HG02840 (cell line): ENCODE measurements at regions not wholly inside any gene's neighbourhood (a gene's known extent, or its start where the extent isn't known, plus 50 kb on each side); places are given as distances from the start of the nearest gene placed in this dataset.
"Not testable (repeated sequence)": the region's sequence is repeated elsewhere in the genome, so short reads cannot be mapped to it uniquely, and the experiment has no call there.

ENCODE experiments used
- ATAC-seq: cut with Tn5 transposase; IDR thresholded peaks from one replicate; pipeline ENCODE4 v1.9.1; 2021; ENCODE audit warnings: mild to moderate bottlenecking, moderate library complexity, moderate number of reproducible peaks; ENCODE audit not compliant: unreplicated experiment, low FRiP score

GRCh38 chr17:70560471-70560870 lies 391.1 kb downstream of the KCNJ2 start:
- ATAC-seq: no peak

DNA sequence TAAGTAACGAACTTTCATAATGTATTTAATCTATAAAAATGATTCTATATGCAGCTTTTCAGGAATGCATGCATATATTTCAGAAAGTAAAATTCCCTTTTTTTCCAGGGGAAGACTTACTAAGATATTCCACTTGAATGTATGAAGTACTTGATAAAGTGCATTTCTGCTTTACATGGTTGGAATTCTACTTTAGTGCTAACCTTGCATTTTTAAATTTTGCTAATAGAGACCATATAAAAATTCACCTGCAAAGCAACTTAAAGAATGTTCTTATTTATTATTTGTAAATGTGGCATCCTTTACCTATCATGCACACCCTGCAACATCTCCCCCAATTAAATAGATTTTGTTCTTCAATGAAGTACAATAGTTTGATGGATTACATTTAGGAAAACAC lies 392.8 kb downstream of the KCNJ2 start:
- ATAC-seq: no peak

GRCh38 chr17:70563281-70563820 lies 394.0 kb downstream of the KCNJ2 start:
- no peak for ATAC-seq

DNA sequence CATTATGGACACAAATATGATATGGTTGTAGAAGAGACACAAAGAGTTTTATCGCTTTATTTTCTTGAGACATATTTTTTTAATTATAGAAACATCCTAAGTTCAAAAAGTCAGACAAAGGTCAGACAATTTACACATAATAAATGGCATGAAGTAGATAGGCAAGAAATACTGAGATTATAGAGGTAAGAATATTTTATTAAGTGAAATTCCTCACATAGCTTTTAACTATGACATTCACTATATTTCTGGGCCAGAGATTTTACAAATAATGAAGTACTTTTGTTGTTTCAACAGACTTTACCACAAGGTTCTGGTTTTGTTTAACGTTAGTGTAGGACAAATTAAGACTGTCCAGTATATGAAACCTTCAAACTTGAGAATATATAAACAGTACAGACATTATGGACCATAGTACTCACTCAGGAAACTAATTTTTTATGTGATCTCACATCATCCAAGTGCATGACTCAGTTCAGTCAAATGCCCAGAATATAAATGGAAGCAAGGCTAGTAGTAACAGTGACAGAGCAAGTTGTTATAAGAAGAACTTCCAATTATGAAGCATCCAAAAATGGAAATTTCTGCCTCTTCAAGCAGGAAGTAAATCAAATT lies 394.8 kb downstream of the KCNJ2 start:
- no peak for ATAC-seq

- no peak for ATAC-seq
Measured at GRCh38 chr17:70569128-70569527, 399.8 kb downstream of the KCNJ2 start.

DNA sequence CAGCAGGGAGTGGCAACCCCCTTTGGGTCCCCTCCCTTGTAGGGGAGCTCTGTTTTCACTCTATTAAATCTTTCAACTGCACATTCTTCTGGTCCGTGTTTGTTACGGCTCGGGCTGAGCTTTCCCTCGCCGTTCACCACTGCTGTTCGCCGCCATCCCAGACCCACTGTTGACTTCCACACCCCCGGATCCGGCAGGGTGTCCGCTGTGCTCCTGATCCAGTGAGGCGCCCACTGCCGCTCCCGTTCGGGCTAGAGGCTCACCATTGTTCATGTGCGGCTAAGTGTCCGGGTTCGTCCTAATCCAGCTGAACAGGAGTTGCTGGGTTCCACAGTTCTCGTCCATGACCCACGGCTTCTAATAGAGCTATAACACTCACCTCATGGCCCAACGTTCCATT lies 408.1 kb downstream of the KCNJ2 start:
- no peak for ATAC-seq

DNA sequence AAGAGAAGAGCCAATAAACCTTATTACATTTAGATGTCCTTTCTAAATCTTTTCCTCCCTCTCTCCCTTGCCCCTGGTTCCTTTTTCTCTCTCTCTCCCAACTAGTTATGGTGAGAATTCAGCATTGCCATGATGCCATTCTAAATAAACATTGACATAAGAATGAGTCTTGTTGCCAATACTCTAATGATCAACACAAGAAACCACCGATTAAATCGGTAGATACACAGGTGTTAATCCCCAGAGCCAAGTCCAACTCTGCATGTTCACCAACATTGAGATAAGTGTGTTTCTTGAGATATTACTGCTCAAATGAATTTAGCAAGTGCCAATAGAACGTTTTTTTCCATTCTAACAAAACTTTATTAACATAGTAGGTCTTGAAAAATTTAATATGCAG lies 412.1 kb downstream of the KCNJ2 start:
- no peak for ATAC-seq

GRCh38 chr17:70582777-70583176 lies 413.4 kb downstream of the KCNJ2 start:
- no peak for ATAC-seq

GRCh38 chr17:70584255-70584654 lies 414.9 kb downstream of the KCNJ2 start:
- no peak for ATAC-seq

DNA sequence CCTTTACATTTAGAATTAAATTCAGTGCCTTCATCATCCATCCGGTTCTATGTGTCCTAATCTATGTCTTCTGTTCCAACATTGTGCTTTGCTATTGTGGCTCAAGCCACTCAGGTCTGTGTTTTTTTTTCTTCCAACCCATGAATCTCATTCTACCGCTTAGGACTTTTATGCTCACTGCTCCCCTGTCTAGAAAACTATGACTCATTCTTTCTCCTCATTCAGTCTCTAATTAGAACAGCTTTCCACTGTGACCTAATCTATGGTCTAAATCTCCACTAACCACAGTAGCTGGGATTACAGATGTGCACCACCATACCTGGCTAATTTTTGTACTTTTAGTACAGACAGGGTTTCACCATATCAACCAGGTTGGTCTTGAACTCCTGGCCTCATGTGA lies 418.7 kb downstream of the KCNJ2 start:
- ATAC-seq: no peak

- ATAC-seq: no peak
Measured at GRCh38 chr17:70597774-70598173, 428.4 kb downstream of the KCNJ2 start.

- no peak for ATAC-seq
Measured at GRCh38 chr17:70599198-70599597, 429.9 kb downstream of the KCNJ2 start.

GRCh38 chr17:70599945-70600344 lies 430.6 kb downstream of the KCNJ2 start:
- not testable (repeated sequence) for ATAC-seq

GRCh38 chr17:70603226-70603625 lies 433.9 kb downstream of the KCNJ2 start:
- no peak for ATAC-seq

DNA sequence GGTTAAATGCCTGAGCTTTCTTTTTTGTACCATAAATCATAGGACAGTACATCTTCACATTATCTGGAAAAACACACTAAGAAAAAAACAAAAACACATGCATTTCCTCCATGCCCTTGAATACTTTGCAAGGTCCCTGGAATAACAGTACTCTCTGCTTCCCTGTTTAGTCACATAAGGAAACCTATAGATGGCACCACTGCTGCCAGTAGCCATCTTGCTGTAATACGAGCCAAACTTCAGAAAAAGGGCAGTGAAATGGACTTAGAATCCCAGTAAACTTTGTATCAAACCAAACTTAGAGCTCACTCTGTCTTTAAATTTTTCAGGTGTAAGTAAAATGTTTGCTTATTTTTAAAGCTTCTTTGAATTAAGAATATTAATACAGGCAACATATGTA lies 435.5 kb downstream of the KCNJ2 start:
- no peak for ATAC-seq

- ATAC-seq: no peak
Measured at GRCh38 chr17:70606086-70606485, 436.8 kb downstream of the KCNJ2 start.

GRCh38 chr17:70608193-70608592 lies 438.9 kb downstream of the KCNJ2 start:
- ATAC-seq: no peak

DNA sequence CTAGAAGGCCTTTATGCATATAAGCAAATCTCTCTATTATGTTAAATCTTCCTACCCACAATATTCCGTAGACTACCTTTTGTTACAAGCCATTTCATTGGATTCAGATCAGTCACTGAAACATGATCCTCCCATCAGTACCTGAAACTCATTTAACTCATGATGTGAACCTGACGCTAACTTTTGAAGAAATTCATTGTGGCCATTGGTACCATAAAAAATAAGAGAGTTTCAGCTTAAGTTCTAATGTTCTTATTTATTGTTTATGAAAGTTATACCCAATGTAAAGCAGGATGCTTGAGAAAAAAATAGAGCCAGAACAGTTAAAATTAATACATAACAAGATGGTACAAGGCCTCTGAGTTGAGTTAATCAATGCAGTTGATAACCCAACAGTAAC lies 439.6 kb downstream of the KCNJ2 start:
- no peak for ATAC-seq

DNA sequence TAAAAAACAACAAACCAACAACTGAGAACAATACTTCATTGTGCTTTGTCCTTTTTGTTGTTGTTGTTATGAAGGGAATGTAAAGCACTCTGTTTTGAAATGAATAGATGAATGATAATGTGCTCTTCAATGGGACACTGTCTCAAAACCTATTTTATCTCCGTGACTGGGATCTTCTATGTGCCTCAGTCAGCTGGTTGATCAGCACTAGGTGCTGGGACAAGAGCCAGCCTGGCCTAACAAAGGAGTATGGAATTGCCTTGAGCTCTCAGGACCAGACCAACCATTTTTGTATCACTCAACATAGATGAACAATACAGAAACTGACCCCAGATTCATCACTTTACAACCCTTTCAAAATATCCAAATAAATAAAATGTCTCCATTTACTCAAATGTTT lies 440.2 kb downstream of the KCNJ2 start:
- no peak for ATAC-seq

DNA sequence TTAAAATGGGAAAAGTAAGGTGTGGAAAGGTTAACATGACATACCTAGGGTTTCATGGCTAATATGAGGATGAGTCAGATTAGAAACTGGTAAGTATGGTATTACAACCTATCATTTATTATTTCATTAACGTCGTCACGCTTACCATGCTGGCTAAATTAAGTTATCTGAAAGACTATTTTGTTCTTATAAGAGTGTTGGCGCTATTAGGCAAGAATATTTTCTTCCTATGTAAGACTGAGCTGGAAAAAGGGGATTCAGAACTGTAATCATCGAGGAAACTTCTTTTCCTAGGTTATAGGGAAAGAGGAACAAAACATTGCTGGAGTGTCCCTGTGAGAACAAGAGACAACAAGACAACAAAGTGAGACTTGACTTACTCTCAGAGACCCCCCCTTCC lies 440.8 kb downstream of the KCNJ2 start:
- no peak for ATAC-seq

- no peak for ATAC-seq
Measured at GRCh38 chr17:70613681-70614080, 444.3 kb downstream of the KCNJ2 start.

DNA sequence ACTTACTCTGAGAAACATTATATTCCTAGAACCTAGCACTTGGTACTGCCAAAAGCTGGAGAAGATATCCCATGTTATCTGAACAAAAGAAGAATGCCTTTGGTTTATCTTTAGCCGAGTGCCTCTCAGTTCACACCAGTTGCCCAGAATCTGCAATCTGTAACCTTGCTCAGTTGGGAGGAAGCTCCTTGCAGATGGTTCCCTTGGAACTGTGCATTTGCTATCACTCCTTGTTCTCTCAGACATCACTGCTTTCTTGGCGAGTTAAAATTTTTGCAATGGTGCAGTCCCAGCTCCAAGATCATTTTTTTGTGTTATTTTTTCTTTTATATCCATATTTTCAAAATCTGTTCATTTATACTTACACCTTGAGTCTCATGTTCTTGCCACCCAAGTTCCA lies 446.5 kb downstream of the KCNJ2 start:
- ATAC-seq: no peak

DNA sequence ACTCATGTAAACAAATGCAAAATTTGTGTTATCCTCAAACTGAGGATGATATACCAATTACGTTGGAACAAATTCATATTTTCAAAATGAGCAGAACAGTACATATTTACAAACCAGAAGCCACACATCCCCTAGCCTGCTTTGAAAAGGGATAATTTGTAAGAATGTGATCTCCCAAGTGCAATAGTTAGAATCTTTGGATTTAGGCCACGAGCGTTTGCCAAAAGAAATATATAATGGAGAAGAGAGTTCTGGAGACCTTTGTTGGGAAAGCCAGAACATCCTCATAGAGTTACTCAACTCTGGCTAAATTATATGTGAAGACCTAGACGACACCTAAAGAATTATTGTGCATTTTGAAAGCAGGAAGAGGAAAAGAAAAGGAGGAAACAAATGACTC lies 449.3 kb downstream of the KCNJ2 start:
- ATAC-seq: no peak
